Coronary artery (tissue), 2 donors: ENCODE measurements at regions not wholly inside any gene's neighbourhood (a gene's known extent, or its start where the extent isn't known, plus 50 kb on each side); places are given as distances from the start of the nearest gene placed in this dataset.

ENCODE experiments used
- DNase-seq: peaks from one replicate; pipeline ENCODE4 v3.0.0-alpha.2; 2017; ENCODE audit warnings: low spot score
- H3K27ac ChIP-seq, 2 donors: fragments of 200-600 bp; sonication (generic); one replicate each; pipeline ENCODE4 v1.5.1; 2016 to 2019
- H3K4me3 ChIP-seq: fragments of 200-600 bp; sonication (generic); 2 replicates; pipeline ENCODE4 v1.5.1; 2016; ENCODE audit warnings: mild to moderate bottlenecking, moderate library complexity
- TF ChIP-seq, protein P1 (sequence below): fragments of 200-600 bp; sonication (generic); IDR thresholded peaks from one replicate; pipeline ENCODE4 v1.5.1; 2019; ENCODE audit warnings: antibody characterized with exemption

- DNase-seq = no peak
- H3K4me3 ChIP-seq = no peak overlapping the region
- TF ChIP-seq, protein P1, sequence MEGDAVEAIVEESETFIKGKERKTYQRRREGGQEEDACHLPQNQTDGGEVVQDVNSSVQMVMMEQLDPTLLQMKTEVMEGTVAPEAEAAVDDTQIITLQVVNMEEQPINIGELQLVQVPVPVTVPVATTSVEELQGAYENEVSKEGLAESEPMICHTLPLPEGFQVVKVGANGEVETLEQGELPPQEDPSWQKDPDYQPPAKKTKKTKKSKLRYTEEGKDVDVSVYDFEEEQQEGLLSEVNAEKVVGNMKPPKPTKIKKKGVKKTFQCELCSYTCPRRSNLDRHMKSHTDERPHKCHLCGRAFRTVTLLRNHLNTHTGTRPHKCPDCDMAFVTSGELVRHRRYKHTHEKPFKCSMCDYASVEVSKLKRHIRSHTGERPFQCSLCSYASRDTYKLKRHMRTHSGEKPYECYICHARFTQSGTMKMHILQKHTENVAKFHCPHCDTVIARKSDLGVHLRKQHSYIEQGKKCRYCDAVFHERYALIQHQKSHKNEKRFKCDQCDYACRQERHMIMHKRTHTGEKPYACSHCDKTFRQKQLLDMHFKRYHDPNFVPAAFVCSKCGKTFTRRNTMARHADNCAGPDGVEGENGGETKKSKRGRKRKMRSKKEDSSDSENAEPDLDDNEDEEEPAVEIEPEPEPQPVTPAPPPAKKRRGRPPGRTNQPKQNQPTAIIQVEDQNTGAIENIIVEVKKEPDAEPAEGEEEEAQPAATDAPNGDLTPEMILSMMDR = no peak
- H3K27ac ChIP-seq = no peak overlapping the region
These were observed 99.5 kb downstream of the CEBPB start for GRCh38 chr20:50290112-50290511.

- DNase-seq = no peak
- no peak overlapping the region for H3K27ac ChIP-seq
- H3K4me3 ChIP-seq = no peak overlapping the region
- TF ChIP-seq, protein P1 = no peak
These were observed 100.2 kb downstream of the CEBPB start for GRCh38 chr20:50290808-50291207.

- TF ChIP-seq, protein P1 = no peak
- DNase-seq = no peak
- H3K4me3 ChIP-seq = no peak overlapping the region
- peak overlapping the region; percentile 58 to 85 for H3K27ac ChIP-seq
These were observed 100.8 kb downstream of the CEBPB start for GRCh38 chr20:50291254-50292078.

GRCh38 chr20:50292079-50292590 is 101.5 kb downstream of the CEBPB start:
- Histone ChIP-seq H3K4me3 (no peak overlapping the region), H3K27ac (peak overlapping the region; percentile 58 to 85)
- TF ChIP-seq, protein P1 = no peak
- DNase-seq = no peak

GRCh38 chr20:50292591-50293283 is 102.1 kb downstream of the CEBPB start:
- TF ChIP-seq, protein P1 = no peak
- Histone ChIP-seq H3K4me3 (no peak overlapping the region), H3K27ac (peak overlapping the region; percentile 58 to 85)

GRCh38 chr20:50293284-50294139 is 102.9 kb downstream of the CEBPB start:
- Histone ChIP-seq H3K27ac (peak overlapping the region; percentile 58 to 85), H3K4me3 (no peak overlapping the region)
- TF ChIP-seq, protein P1 = no peak
- no peak for DNase-seq

More at GRCh38 chr20:50292591-50293283, 102.1 kb downstream of the CEBPB start:
- peak; percentile 94 for DNase-seq
